ENCODE measurements at regions not wholly inside any gene's neighbourhood (a gene's known extent, or its start where the extent isn't known, plus 50 kb on each side); places are given as distances from the start of the nearest gene placed in this dataset.

GRCh38 chr15:69848551-69849231 lies 249.0 kb downstream of the TLE3 start:
- Histone ChIP-seq H3K4me1 (ENCODE audit: control insufficient read depth, insufficient read depth, low read length) (no peaks in the 10 kb centered on the region), H3K9ac (ENCODE audit: extremely low read depth, low read length, poor library complexity, severe bottlenecking) (no peak overlapping the region), H3K9me3 (ENCODE audit: control insufficient read depth, low read length) (no peaks in the 10 kb centered on the region), H3K36me3 (ENCODE audit: control insufficient read depth, insufficient read depth, low read length) (no peaks in the 10 kb centered on the region), H3K27ac (ENCODE audit: low read depth, low read length) (no peak overlapping the region), H3K4me3 (ENCODE audit: low read length) (no peak overlapping the region), H3K27me3 (ENCODE audit: control insufficient read depth, insufficient read depth, low read length, poor library complexity, severe bottlenecking) (no peaks in the 10 kb centered on the region)
- H3K9me3 Mint-ChIP-seq, result no peaks in the 10 kb centered on the region
- 57 to 63% methylated on average over 3 to 4 of the region's 4 CpGs for WGBS, 2 experiments (ENCODE audit: insufficient coverage in 1 of 2, insufficient read length in 1 of 2)
- peaks cover 6% of the 10 kb centered on the region for H3K4me1 Mint-ChIP-seq
- no peak overlapping the region for H3K27ac Mint-ChIP-seq
- H3K4me3 Mint-ChIP-seq, result no peak overlapping the region
- H3K27me3 Mint-ChIP-seq (ENCODE audit: insufficient read depth), result peaks cover 2% of the 10 kb centered on the region
- no peak for TF ChIP-seq CTCF (conservative IDR thresholded peaks at IDR 0.05)
- DNase-seq, result no peak
- H3K36me3 Mint-ChIP-seq (ENCODE audit: low read depth), result no peaks in the 10 kb centered on the region

GRCh38 chr15:69849232-69849610 lies 248.5 kb downstream of the TLE3 start:
- H3K27me3 Mint-ChIP-seq (ENCODE audit: insufficient read depth), result peaks cover under 1% of the 10 kb centered on the region
- DNase-seq, result no peak
- Histone ChIP-seq H3K9me3 (ENCODE audit: control insufficient read depth, low read length) (no peaks in the 10 kb centered on the region), H3K9ac (ENCODE audit: extremely low read depth, low read length, poor library complexity, severe bottlenecking) (no peak overlapping the region), H3K4me1 (ENCODE audit: control insufficient read depth, insufficient read depth, low read length) (no peaks in the 10 kb centered on the region), H3K27me3 (ENCODE audit: control insufficient read depth, insufficient read depth, low read length, poor library complexity, severe bottlenecking) (no peaks in the 10 kb centered on the region), H3K4me3 (ENCODE audit: low read length) (no peak overlapping the region), H3K27ac (ENCODE audit: low read depth, low read length) (no peak overlapping the region), H3K36me3 (ENCODE audit: control insufficient read depth, insufficient read depth, low read length) (no peaks in the 10 kb centered on the region)
- H3K27ac Mint-ChIP-seq, result no peak overlapping the region
- TF ChIP-seq CTCF (conservative IDR thresholded peaks at IDR 0.05), result no peak
- WGBS, 2 experiments (ENCODE audit: insufficient coverage in 1 of 2, insufficient read length in 1 of 2), result 89 to 100% methylated on average over 3 to 4 of the region's 4 CpGs
- H3K36me3 Mint-ChIP-seq (ENCODE audit: low read depth), result no peaks in the 10 kb centered on the region
- peaks cover 6% of the 10 kb centered on the region for H3K4me1 Mint-ChIP-seq
- H3K9me3 Mint-ChIP-seq, result no peaks in the 10 kb centered on the region
- no peak overlapping the region for H3K4me3 Mint-ChIP-seq

- H3K9me3 Mint-ChIP-seq, result no peaks in the 10 kb centered on the region
- no peaks in the 10 kb centered on the region for H3K27me3 ChIP-seq (ENCODE audit: control insufficient read depth, insufficient read depth, low read length, poor library complexity, severe bottlenecking)
- no peak overlapping the region for H3K4me3 ChIP-seq (ENCODE audit: low read length)
- no peaks in the 10 kb centered on the region for H3K9me3 ChIP-seq (ENCODE audit: control insufficient read depth, low read length)
- H3K36me3 Mint-ChIP-seq (ENCODE audit: low read depth), result no peaks in the 10 kb centered on the region
- no peak for TF ChIP-seq CTCF (conservative IDR thresholded peaks at IDR 0.05)
- WGBS, 2 experiments (ENCODE audit: insufficient coverage in 1 of 2, insufficient read length in 1 of 2), result 89 to 95% methylated on average over 2 to 3 of the region's 3 CpGs
- H3K4me3 Mint-ChIP-seq, result no peak overlapping the region
- H3K4me1 ChIP-seq (ENCODE audit: control insufficient read depth, insufficient read depth, low read length), result no peaks in the 10 kb centered on the region
- no peak for DNase-seq
- no peaks in the 10 kb centered on the region for H3K27me3 Mint-ChIP-seq (ENCODE audit: insufficient read depth)
- no peaks in the 10 kb centered on the region for H3K36me3 ChIP-seq (ENCODE audit: control insufficient read depth, insufficient read depth, low read length)
- H3K9ac ChIP-seq (ENCODE audit: extremely low read depth, low read length, poor library complexity, severe bottlenecking), result no peak overlapping the region
- H3K27ac Mint-ChIP-seq, result no peak overlapping the region
- H3K4me1 Mint-ChIP-seq, result peaks cover 19% of the 10 kb centered on the region
- no peak overlapping the region for H3K27ac ChIP-seq (ENCODE audit: low read depth, low read length)
These were observed 245.2 kb downstream of the TLE3 start for GRCh38 chr15:69852482-69852881.

All from endodermal cell (in vitro differentiated cells).